PC-3 (cell line): ENCODE measurements at regions not wholly inside any gene's neighbourhood (a gene's known extent, or its start where the extent isn't known, plus 50 kb on each side); places are given as distances from the start of the nearest gene placed in this dataset.
A peak's percentile ranks its signal among the peaks of the same experiment; 100 is the strongest.

Experiments
- ATAC-seq: fragments of 200-7000 bp; cut with Tn5 transposase; 2 replicates; pipeline ENCODE4 v1.9.1; 2020; ENCODE audit warnings: mild to moderate bottlenecking, moderate library complexity
- BruUV-seq: library from RNA; stranded (reverse); fragments of 400-500 nt; replicated peaks from 2 replicates; lab custom pipeline; 2021; lab: Mats Ljungman, UMichigan
- CTCF ChIA-PET: fragments of 300-600 bp; sonication (Branson Sonifier 250); formaldehyde crosslinking; loops from one replicate; lab custom pipeline; 2022; ENCODE audit warnings: antibody characterized with exemption; lab: Charles Lee
- POLR2A ChIA-PET: fragments of 300-600 bp; sonication (Branson Sonifier 250); formaldehyde crosslinking; loops from one replicate; lab custom pipeline; 2022; ENCODE audit warnings: antibody characterized with exemption; ENCODE audit not compliant: unreplicated experiment; lab: Charles Lee
- DNase-seq: peaks from one replicate; pipeline ENCODE4 v3.0.0-alpha.2; 2015
- H2AFZ ChIP-seq: fragments of 300-600 bp; sonication (generic); 2 replicates; pipeline ENCODE4 v1.6.0; 2016; ENCODE audit warnings: antibody characterized with exemption, low read length
- H3F3A ChIP-seq: fragments of 300-600 bp; sonication (generic); one replicate; pipeline ENCODE4 v1.6.0; 2017; ENCODE audit warnings: antibody characterized with exemption, low read length, control low read depth, mild to moderate bottlenecking; ENCODE audit not compliant: unreplicated experiment
- H3K27ac ChIP-seq: fragments of 300-600 bp; sonication (generic); 2 replicates; pipeline ENCODE4 v1.5.1; 2016; ENCODE audit warnings: mild to moderate bottlenecking, low read length
- H3K27me3 ChIP-seq: fragments of 300-600 bp; sonication (generic); 2 replicates; pipeline ENCODE4 v1.6.1; 2016; ENCODE audit warnings: low read length, mixed read lengths
- H3K36me3 ChIP-seq: fragments of 300-600 bp; sonication (generic); 2 replicates; pipeline ENCODE4 v1.6.1; 2016; ENCODE audit warnings: low read depth, mixed run types, low read length, mixed read lengths
- H3K4me1 ChIP-seq: fragments of 300-600 bp; sonication (generic); 2 replicates; pipeline ENCODE4 v1.5.1; 2016; ENCODE audit warnings: low read length; ENCODE audit not compliant: insufficient read depth
- H3K4me2 ChIP-seq: fragments of 300-600 bp; sonication (generic); 2 replicates; pipeline ENCODE4 v1.6.0; 2016; ENCODE audit warnings: low read length
- H3K4me3 ChIP-seq: fragments of 300-600 bp; sonication (generic); 2 replicates; pipeline ENCODE4 v1.5.1; 2016; ENCODE audit warnings: mild to moderate bottlenecking, low read length, mixed read lengths
- H3K79me2 ChIP-seq: fragments of 300-600 bp; sonication (generic); 2 replicates; pipeline ENCODE4 v1.6.1; 2017; ENCODE audit warnings: low read length, mixed read lengths
- H3K9ac ChIP-seq: fragments of 300-600 bp; sonication (generic); 2 replicates; pipeline ENCODE4 v1.6.0; 2016; ENCODE audit warnings: mild to moderate bottlenecking, low read length
- H3K9me2 ChIP-seq: fragments of 300-600 bp; sonication (generic); replicated peaks from 2 replicates; pipeline ENCODE4 v1.6.1; 2016; ENCODE audit warnings: mixed run types, low read length, mixed read lengths
- H3K9me3 ChIP-seq: fragments of 300-600 bp; sonication (generic); 2 replicates; pipeline ENCODE4 v1.6.1; 2016; ENCODE audit warnings: low read length, mixed read lengths
- H4K20me1 ChIP-seq: fragments of 300-600 bp; sonication (generic); 2 replicates; pipeline ENCODE4 v1.6.1; 2016; ENCODE audit warnings: low read length, mixed read lengths
- EZH2 ChIP-seq: fragments of 300-600 bp; sonication (generic); IDR thresholded peaks from one replicate; pipeline ENCODE4 v1.6.1; 2017; ENCODE audit warnings: antibody characterized with exemption, mild to moderate bottlenecking, low read length; ENCODE audit not compliant: unreplicated experiment
- EZH2phosphoT487 ChIP-seq: fragments of 300-600 bp; sonication (generic); IDR thresholded peaks from 2 replicates; pipeline ENCODE4 v1.6.1; 2018; ENCODE audit warnings: mild to moderate bottlenecking, antibody characterized with exemption, low read length, borderline replicate concordance
- intact Hi-C: fragments of 100-400 bp; cut with micrococcal nuclease; formaldehyde crosslinking; loops from 2 replicates; pipeline ENCODE4 v1.9.0; 2023
- TF ChIP-seq, protein P1 (sequence below): fragments of 300-600 bp; sonication (generic); conservative IDR thresholded peaks from 2 replicates; pipeline ENCODE4 v1.5.1; 2017; ENCODE audit warnings: antibody characterized with exemption, low read depth, mild to moderate bottlenecking, low read length

DNA sequence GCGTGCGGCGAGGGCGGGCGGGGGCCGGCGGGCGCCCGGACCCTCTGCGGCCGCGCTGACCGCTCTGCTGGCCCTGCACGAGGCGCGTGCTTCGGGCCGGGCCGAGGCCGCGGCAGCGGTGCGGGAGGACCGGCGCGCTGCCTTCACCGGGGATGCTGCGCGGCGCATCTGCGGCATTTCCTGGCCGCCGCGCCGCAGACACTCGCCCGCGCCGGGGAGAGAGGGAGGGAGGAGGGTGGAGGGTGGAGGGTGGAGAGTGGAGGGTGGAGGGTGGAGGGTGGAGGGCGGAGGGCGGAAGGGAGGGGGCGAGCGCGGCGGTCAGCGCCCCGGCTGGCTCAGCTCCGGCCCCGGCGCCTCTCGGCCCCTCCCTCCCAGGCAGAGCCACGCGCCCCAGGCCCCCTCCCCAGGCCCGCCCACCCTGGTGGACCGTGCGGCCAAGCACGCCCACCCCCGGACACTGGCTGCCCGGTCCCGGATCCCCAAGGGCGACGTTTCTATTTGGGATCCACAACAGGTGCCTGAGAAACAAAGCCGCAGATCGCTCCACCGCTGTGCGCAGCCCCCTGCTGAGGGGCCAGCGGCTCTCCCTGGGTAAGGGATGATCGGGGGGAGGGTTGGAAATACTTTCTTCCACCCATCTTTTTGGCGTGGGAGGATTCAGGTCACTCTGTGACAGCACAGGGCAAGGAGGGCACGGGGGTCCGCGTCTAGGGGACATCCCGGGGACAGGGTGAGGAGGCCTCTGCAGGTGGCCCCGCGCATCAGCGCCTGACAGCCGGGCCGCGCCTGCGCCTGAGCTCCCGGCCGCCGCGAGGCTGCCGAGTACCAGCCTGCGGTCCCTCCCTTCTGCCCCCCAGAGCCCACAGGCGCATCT lies 111.2 kb upstream of the BEND6 start:
- peak; percentile 89 for DNase-seq
- H3K36me3 ChIP-seq = no peaks in the 10 kb centered on the region
- peak; percentile 80 for ATAC-seq
- peaks cover 36% of the 10 kb centered on the region for H3K4me1 ChIP-seq
- peak overlapping the region; percentile 68 for H3K27ac ChIP-seq
- H3K79me2 ChIP-seq = peaks cover 45% of the 10 kb centered on the region
- peak overlapping the region; percentile 97 for H3K4me3 ChIP-seq
- no peaks in the 10 kb centered on the region for H3K9me2 ChIP-seq
- H3K27me3 ChIP-seq = no peaks in the 10 kb centered on the region
- H3F3A ChIP-seq = no peaks in the 10 kb centered on the region
- BruUV-seq = no TSS peak
- TF ChIP-seq EZH2phosphoT487 (no peak), EZH2 (no peak)
- TF ChIP-seq, protein P1, sequence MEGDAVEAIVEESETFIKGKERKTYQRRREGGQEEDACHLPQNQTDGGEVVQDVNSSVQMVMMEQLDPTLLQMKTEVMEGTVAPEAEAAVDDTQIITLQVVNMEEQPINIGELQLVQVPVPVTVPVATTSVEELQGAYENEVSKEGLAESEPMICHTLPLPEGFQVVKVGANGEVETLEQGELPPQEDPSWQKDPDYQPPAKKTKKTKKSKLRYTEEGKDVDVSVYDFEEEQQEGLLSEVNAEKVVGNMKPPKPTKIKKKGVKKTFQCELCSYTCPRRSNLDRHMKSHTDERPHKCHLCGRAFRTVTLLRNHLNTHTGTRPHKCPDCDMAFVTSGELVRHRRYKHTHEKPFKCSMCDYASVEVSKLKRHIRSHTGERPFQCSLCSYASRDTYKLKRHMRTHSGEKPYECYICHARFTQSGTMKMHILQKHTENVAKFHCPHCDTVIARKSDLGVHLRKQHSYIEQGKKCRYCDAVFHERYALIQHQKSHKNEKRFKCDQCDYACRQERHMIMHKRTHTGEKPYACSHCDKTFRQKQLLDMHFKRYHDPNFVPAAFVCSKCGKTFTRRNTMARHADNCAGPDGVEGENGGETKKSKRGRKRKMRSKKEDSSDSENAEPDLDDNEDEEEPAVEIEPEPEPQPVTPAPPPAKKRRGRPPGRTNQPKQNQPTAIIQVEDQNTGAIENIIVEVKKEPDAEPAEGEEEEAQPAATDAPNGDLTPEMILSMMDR = peak; percentile 78
- peak overlapping the region; percentile 84 for H3K9ac ChIP-seq
- ChIA-PET CTCF (interaction anchor here (0.5 to 1.5 kb wide), 9 partner anchors 8 to 206 kb away, joined by 3 to 7 read pairs (median 4); no protein-coding TSS in a partner anchor), POLR2A (interaction anchor here (0.6 to 1.0 kb wide), 3 partner anchors 76 to 131 kb away, joined by 3 to 4 read pairs (median 4); no protein-coding TSS in a partner anchor)
- H2AFZ ChIP-seq = peak overlapping the region; percentile 92
- H3K9me3 ChIP-seq = no peaks in the 10 kb centered on the region
- intact Hi-C loops = loop anchor here (5.0 kb wide), 1 partner anchor 36 kb away; no protein-coding TSS in a partner anchor
- H4K20me1 ChIP-seq = no peaks in the 10 kb centered on the region
- peak overlapping the region; percentile 93 for H3K4me2 ChIP-seq

DNA sequence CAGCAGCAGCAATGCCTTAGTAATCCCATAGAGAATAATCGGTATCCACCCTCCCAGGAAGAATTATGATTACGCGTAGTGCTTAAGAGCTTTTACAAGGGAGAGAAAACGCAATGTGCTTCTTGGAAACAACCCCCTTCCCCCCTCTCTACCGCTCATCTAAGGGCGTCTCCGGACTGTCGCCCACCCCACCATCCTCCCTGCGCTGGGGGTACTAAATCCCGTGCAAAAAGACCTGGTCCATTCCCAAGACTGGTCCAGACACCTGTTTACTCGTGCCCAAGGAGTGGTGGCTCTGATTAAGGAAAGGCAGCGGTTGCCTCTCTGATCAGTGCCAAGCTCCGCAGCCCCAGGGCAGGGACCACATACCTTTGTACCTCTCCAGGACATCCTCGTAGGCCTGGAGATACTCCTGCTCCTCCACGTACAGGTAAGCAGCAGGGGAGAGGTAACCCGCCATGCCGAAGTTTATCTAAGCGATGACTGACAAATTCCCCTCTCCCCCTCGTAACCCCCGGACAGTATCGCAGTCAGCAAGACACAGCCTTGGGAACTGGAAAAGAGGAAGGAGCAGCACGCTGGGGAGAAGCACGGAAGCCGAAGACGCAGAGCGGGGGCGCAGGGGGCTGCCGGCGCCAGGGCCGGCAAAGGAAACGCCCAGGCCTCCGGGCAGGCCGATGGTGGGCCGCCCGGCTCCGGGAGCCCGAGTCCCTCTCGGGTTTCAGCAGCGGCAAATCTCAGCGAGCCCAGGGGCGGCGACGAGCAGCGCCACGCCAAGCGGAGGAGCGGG lies 112.0 kb upstream of the BEND6 start:
- ChIA-PET POLR2A (interaction anchor here (0.7 kb wide), 1 partner anchor 111 kb away, joined by 4 read pairs; no protein-coding TSS in a partner anchor), CTCF (interaction anchor here (1.1 to 1.5 kb wide), 3 partner anchors 9 to 205 kb away, joined by 4 to 5 read pairs (median 4); no protein-coding TSS in a partner anchor)
- Histone ChIP-seq H3K9me3 (no peaks in the 10 kb centered on the region), H3K4me3 (peak overlapping the region; percentile 97), H3K9ac (peak overlapping the region; percentile 84), H3K27me3 (no peaks in the 10 kb centered on the region), H3K4me1 (peaks cover 36% of the 10 kb centered on the region), H3K36me3 (no peaks in the 10 kb centered on the region), H3K4me2 (peak overlapping the region; percentile 85), H3K79me2 (peaks cover 53% of the 10 kb centered on the region), H3K27ac (peak overlapping the region; percentile 68), H3K9me2 (no peaks in the 10 kb centered on the region), H2AFZ (peak overlapping the region; percentile 93), H3F3A (no peaks in the 10 kb centered on the region), H4K20me1 (no peaks in the 10 kb centered on the region)
- TF ChIP-seq EZH2 (no peak), EZH2phosphoT487 (no peak)
- TF ChIP-seq, protein P1 = no peak
- intact Hi-C loops = loop anchor here (5.0 kb wide), 1 partner anchor 36 kb away; no protein-coding TSS in a partner anchor
- ATAC-seq (peak; percentile 34), DNase-seq (peak; percentile 60)
- BruUV-seq = no TSS peak
